ENCODE measurements at regions not wholly inside any gene's neighbourhood (a gene's known extent, or its start where the extent isn't known, plus 50 kb on each side); places are given as distances from the start of the nearest gene placed in this dataset.

DNA sequence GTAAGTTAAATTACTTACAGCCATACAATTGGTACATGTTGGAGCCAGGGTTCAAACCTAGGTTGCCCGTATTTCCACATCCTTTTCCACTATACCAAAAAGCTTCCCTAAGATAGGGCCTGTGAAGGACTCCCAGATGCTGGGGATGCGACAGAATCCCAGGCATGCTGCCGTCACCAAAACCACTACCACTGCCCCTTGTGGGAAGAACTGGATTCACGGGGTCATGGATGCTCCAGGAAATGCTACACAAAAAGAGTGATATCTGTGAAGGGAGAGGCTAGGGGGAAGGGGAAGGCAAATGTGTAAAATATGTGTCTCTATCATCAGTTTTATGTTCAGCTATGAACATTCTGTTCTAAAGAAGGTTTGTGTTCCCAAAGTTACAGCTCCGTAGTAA lies 133.9 kb upstream of the IVNS1ABP start:
- Histone ChIP-seq H3F3A (ENCODE audit: insufficient read depth, low read length) (no peaks in the 10 kb centered on the region), H3K4me3 (ENCODE audit: low read length) (no peak overlapping the region), H3K4me2 (ENCODE audit: low read depth, low read length) (no peak overlapping the region), H3K36me3 (replicated peaks; ENCODE audit: insufficient read depth, low read length) (no peaks in the 10 kb centered on the region), H3K79me2 (ENCODE audit: low read length) (no peaks in the 10 kb centered on the region), H3K27me3 (replicated peaks; ENCODE audit: insufficient read depth, low read length) (no peaks in the 10 kb centered on the region), H3K9me2 (replicated peaks; ENCODE audit: insufficient read depth, low read length) (no peaks in the 10 kb centered on the region), H4K20me1 (ENCODE audit: insufficient read depth, low read length) (no peaks in the 10 kb centered on the region), H3K9me3 (replicated peaks; ENCODE audit: insufficient read depth, low read length) (no peaks in the 10 kb centered on the region), H3K27ac (ENCODE audit: low read length) (no peak overlapping the region), H3K4me1 (ENCODE audit: low read length) (no peaks in the 10 kb centered on the region), H2AFZ (ENCODE audit: low read length) (no peak overlapping the region), H3K9ac (ENCODE audit: low read length) (no peak overlapping the region)
- no peak for DNase-seq
- TF ChIP-seq, protein P1, sequence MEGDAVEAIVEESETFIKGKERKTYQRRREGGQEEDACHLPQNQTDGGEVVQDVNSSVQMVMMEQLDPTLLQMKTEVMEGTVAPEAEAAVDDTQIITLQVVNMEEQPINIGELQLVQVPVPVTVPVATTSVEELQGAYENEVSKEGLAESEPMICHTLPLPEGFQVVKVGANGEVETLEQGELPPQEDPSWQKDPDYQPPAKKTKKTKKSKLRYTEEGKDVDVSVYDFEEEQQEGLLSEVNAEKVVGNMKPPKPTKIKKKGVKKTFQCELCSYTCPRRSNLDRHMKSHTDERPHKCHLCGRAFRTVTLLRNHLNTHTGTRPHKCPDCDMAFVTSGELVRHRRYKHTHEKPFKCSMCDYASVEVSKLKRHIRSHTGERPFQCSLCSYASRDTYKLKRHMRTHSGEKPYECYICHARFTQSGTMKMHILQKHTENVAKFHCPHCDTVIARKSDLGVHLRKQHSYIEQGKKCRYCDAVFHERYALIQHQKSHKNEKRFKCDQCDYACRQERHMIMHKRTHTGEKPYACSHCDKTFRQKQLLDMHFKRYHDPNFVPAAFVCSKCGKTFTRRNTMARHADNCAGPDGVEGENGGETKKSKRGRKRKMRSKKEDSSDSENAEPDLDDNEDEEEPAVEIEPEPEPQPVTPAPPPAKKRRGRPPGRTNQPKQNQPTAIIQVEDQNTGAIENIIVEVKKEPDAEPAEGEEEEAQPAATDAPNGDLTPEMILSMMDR (IDR thresholded peaks at IDR 0.05; ENCODE audit: low read length), result no peak
- no peak for TF ChIP-seq EZH2 (optimal IDR thresholded peaks at IDR 0.05; ENCODE audit: low read depth, low read length)
- no peak for TF ChIP-seq EZH2phosphoT487 (IDR thresholded peaks at IDR 0.05; ENCODE audit: low read length)

DNA sequence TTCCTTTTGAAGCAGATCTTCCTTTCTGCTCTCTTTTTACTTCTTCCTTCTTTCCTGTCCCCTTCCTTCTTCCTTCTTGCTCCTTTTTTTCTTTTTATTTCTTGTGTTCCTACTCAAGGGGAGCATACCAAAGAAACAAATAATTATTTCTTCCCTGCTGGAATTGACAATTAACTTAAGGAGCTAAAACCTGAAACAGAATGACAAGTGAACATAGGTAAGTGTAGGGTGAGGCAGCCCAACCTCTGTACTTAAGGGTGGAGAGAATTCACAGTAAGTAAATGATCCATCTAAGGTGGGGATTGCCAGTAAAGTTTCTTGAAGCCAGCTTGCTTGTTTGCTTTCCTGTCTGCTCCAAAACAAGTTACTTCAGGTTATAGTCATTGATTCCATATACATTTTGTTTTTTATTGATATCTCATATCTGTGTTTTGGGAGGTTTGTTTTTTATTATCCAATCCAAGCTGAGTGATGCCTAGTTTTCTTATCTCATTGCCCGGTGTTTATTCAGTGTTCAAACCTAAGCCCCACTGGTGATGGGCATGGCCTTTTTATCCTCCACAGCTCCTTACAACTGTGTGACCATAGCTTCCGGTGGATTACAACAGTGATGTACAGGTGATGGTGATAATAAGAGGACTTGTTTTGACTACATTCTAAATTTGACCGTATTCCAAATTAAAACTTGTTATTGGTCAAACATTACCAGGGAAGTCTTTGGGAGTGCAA lies 133.2 kb upstream of the IVNS1ABP start:
- Histone ChIP-seq H3F3A (ENCODE audit: insufficient read depth, low read length) (no peaks in the 10 kb centered on the region), H3K9ac (ENCODE audit: low read length) (no peak overlapping the region), H3K27me3 (replicated peaks; ENCODE audit: insufficient read depth, low read length) (no peaks in the 10 kb centered on the region), H3K36me3 (replicated peaks; ENCODE audit: insufficient read depth, low read length) (no peaks in the 10 kb centered on the region), H3K4me1 (ENCODE audit: low read length) (no peaks in the 10 kb centered on the region), H3K4me3 (ENCODE audit: low read length) (no peak overlapping the region), H3K9me3 (replicated peaks; ENCODE audit: insufficient read depth, low read length) (no peaks in the 10 kb centered on the region), H4K20me1 (ENCODE audit: insufficient read depth, low read length) (no peaks in the 10 kb centered on the region), H2AFZ (ENCODE audit: low read length) (no peak overlapping the region), H3K27ac (ENCODE audit: low read length) (no peak overlapping the region), H3K9me2 (replicated peaks; ENCODE audit: insufficient read depth, low read length) (no peaks in the 10 kb centered on the region), H3K79me2 (ENCODE audit: low read length) (no peaks in the 10 kb centered on the region), H3K4me2 (ENCODE audit: low read depth, low read length) (no peak overlapping the region)
- TF ChIP-seq EZH2phosphoT487 (IDR thresholded peaks at IDR 0.05; ENCODE audit: low read length) (no peak), EZH2 (optimal IDR thresholded peaks at IDR 0.05; ENCODE audit: low read depth, low read length) (no peak)
- TF ChIP-seq, protein P1 (IDR thresholded peaks at IDR 0.05; ENCODE audit: low read length), result no peak
- DNase-seq, result no peak

GRCh38 chr1:185449378-185450059 lies 132.5 kb upstream of the IVNS1ABP start:
- H3K79me2 ChIP-seq (ENCODE audit: low read length), result no peaks in the 10 kb centered on the region
- H3F3A ChIP-seq (ENCODE audit: insufficient read depth, low read length), result no peaks in the 10 kb centered on the region
- TF ChIP-seq EZH2 (optimal IDR thresholded peaks at IDR 0.05; ENCODE audit: low read depth, low read length), result no peak
- TF ChIP-seq, protein P1 (IDR thresholded peaks at IDR 0.05; ENCODE audit: low read length), result no peak
- no peak for TF ChIP-seq EZH2phosphoT487 (IDR thresholded peaks at IDR 0.05; ENCODE audit: low read length)
- no peaks in the 10 kb centered on the region for H3K27me3 ChIP-seq (replicated peaks; ENCODE audit: insufficient read depth, low read length)
- H3K36me3 ChIP-seq (replicated peaks; ENCODE audit: insufficient read depth, low read length), result no peaks in the 10 kb centered on the region
- no peak overlapping the region for H3K27ac ChIP-seq (ENCODE audit: low read length)
- H3K9me2 ChIP-seq (replicated peaks; ENCODE audit: insufficient read depth, low read length), result no peaks in the 10 kb centered on the region
- DNase-seq, result no peak
- no peaks in the 10 kb centered on the region for H3K4me1 ChIP-seq (ENCODE audit: low read length)
- no peak overlapping the region for H2AFZ ChIP-seq (ENCODE audit: low read length)
- H4K20me1 ChIP-seq (ENCODE audit: insufficient read depth, low read length), result no peaks in the 10 kb centered on the region
- H3K4me2 ChIP-seq (ENCODE audit: low read depth, low read length), result no peak overlapping the region
- H3K4me3 ChIP-seq (ENCODE audit: low read length), result no peak overlapping the region
- no peaks in the 10 kb centered on the region for H3K9me3 ChIP-seq (replicated peaks; ENCODE audit: insufficient read depth, low read length)
- H3K9ac ChIP-seq (ENCODE audit: low read length), result no peak overlapping the region
